Astrocyte (in vitro differentiated cells and primary cell): ENCODE measurements at regions not wholly inside any gene's neighbourhood (a gene's known extent, or its start where the extent isn't known, plus 50 kb on each side); places are given as distances from the start of the nearest gene placed in this dataset.

Source experiments
- DNase-seq: peaks from one replicate; pipeline ENCODE4 v3.0.0-alpha.2; 2010; ENCODE audit warnings: low read depth
- FAIRE-seq: peaks from 2 replicates; lab custom pipeline; 2011; peaks lifted over from hg19 to GRCh38; lab: Jason Lieb, UNC
- H2AFZ ChIP-seq: 2 replicates; pipeline ENCODE4 v1.6.0; 2012; ENCODE audit warnings: low read depth, low read length, inconsistent platforms
- H3K27ac ChIP-seq: 2 replicates; pipeline ENCODE4 v1.5.1; 2011; ENCODE audit warnings: low read depth, low read length, inconsistent platforms
- H3K27me3 ChIP-seq: 2 replicates; pipeline ENCODE4 v1.6.0; 2011; ENCODE audit warnings: low read length, inconsistent platforms; ENCODE audit not compliant: insufficient read depth
- H3K36me3 ChIP-seq: 2 replicates; pipeline ENCODE4 v1.5.1; 2011; ENCODE audit warnings: low read length, inconsistent platforms; ENCODE audit not compliant: insufficient read depth
- H3K4me1 ChIP-seq: 2 replicates; pipeline ENCODE4 v1.5.1; 2011; ENCODE audit warnings: low read length, inconsistent platforms; ENCODE audit not compliant: insufficient read depth
- H3K4me2 ChIP-seq: 2 replicates; pipeline ENCODE4 v1.6.0; 2012; ENCODE audit warnings: low read length, inconsistent platforms
- H3K4me3 ChIP-seq: 2 replicates; pipeline ENCODE4 v1.5.1; 2011; ENCODE audit warnings: low read depth, mild to moderate bottlenecking, low read length, inconsistent platforms; ENCODE audit not compliant: insufficient read depth
- H3K79me2 ChIP-seq: 2 replicates; pipeline ENCODE4 v1.6.0; 2012; ENCODE audit warnings: mild to moderate bottlenecking, low read length, inconsistent platforms; ENCODE audit not compliant: insufficient read depth
- H3K9ac ChIP-seq: 2 replicates; pipeline ENCODE4 v1.6.0; 2012; ENCODE audit warnings: mild to moderate bottlenecking, low read length, inconsistent platforms
- H3K9me3 ChIP-seq: 2 replicates; pipeline ENCODE4 v1.5.1; 2012; ENCODE audit warnings: low read depth, mild to moderate bottlenecking, low read length, inconsistent platforms; ENCODE audit not compliant: insufficient read depth
- H4K20me1 ChIP-seq: 2 replicates; pipeline ENCODE4 v1.6.0; 2012; ENCODE audit warnings: low read length, inconsistent platforms; ENCODE audit not compliant: insufficient read depth
- H3K27ac Mint-ChIP-seq: one replicate; pipeline ENCODE4 v1.8.0; 2021; ENCODE audit warnings: mild to moderate bottlenecking, mixed read lengths; ENCODE audit not compliant: unreplicated experiment
- H3K27me3 Mint-ChIP-seq: one replicate; pipeline ENCODE4 v1.8.0; 2021; ENCODE audit warnings: low read depth, mixed read lengths; ENCODE audit not compliant: unreplicated experiment
- H3K36me3 Mint-ChIP-seq: one replicate; pipeline ENCODE4 v1.8.0; 2021; ENCODE audit warnings: low read depth, mixed read lengths; ENCODE audit not compliant: unreplicated experiment
- H3K4me1 Mint-ChIP-seq: one replicate; pipeline ENCODE4 v1.8.0; 2021; ENCODE audit warnings: low read depth, mixed read lengths; ENCODE audit not compliant: unreplicated experiment
- H3K4me3 Mint-ChIP-seq: one replicate; pipeline ENCODE4 v1.8.0; 2021; ENCODE audit warnings: mild to moderate bottlenecking, moderate library complexity, mixed read lengths; ENCODE audit not compliant: unreplicated experiment
- H3K9me3 Mint-ChIP-seq: one replicate; pipeline ENCODE4 v1.8.0; 2021; ENCODE audit warnings: mild to moderate bottlenecking, mixed read lengths; ENCODE audit not compliant: unreplicated experiment
- EZH2 ChIP-seq: IDR thresholded peaks from 2 replicates; pipeline ENCODE4 v1.6.1; 2012; ENCODE audit warnings: mild to moderate bottlenecking, low read length, inconsistent platforms; ENCODE audit not compliant: insufficient read depth
- TF ChIP-seq, protein P1 (sequence below): IDR thresholded peaks from 2 replicates; pipeline ENCODE4 v1.5.1; 2011; ENCODE audit warnings: low read depth, mild to moderate bottlenecking, inconsistent platforms, low read length, moderate library complexity; ENCODE audit not compliant: insufficient read depth

DNA sequence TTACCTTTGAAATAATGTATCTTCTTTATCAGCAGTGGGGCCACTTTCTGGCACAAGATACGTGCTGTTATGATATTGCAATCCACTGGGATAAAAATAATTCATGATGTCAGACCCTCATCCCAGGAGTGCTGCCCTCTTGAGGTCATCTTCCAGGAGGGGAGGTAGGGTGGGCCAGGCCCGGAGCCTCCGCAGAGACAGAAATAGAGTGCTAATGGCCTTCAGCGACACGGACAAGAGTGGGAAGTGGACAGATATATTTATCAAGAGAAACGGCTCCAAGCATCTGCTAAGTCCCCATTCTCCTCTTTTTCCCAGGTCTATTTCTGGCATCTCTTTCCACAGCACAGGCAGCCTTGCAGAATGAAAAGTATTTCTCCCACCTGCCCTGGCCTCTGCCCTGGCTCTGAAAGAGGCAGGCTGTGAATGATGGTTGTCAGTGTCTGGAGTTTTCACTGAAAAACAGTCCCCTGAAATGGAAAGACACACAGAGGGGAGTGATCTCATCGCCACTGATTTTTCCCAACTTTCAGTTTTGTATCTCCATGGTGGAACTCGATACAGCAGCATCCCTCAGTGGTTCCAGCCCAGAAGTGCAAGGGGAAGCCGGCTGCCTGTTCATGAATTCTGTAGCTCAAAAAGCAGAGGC, 251.7 kb upstream of the MYO3A start:
- Histone ChIP-seq H3K27me3 (no peaks in the 10 kb centered on the region), H4K20me1 (no peaks in the 10 kb centered on the region), H3K9me3 (no peaks in the 10 kb centered on the region), H3K9ac (peak overlapping the region; percentile 62), H3K4me1 (no peaks in the 10 kb centered on the region), H3K36me3 (no peaks in the 10 kb centered on the region), H3K4me3 (peak overlapping the region; percentile 21), H3K27ac (no peak overlapping the region), H3K4me2 (peak overlapping the region; percentile 77), H3K79me2 (no peaks in the 10 kb centered on the region), H2AFZ (peak overlapping the region; percentile 60)
- Mint-ChIP-seq H3K27ac (peak overlapping the region; percentile 2), H3K27me3 (no peaks in the 10 kb centered on the region), H3K36me3 (no peaks in the 10 kb centered on the region), H3K4me1 (peaks cover 11% of the 10 kb centered on the region), H3K4me3 (no peak overlapping the region), H3K9me3 (no peaks in the 10 kb centered on the region)
- TF ChIP-seq, protein P1, sequence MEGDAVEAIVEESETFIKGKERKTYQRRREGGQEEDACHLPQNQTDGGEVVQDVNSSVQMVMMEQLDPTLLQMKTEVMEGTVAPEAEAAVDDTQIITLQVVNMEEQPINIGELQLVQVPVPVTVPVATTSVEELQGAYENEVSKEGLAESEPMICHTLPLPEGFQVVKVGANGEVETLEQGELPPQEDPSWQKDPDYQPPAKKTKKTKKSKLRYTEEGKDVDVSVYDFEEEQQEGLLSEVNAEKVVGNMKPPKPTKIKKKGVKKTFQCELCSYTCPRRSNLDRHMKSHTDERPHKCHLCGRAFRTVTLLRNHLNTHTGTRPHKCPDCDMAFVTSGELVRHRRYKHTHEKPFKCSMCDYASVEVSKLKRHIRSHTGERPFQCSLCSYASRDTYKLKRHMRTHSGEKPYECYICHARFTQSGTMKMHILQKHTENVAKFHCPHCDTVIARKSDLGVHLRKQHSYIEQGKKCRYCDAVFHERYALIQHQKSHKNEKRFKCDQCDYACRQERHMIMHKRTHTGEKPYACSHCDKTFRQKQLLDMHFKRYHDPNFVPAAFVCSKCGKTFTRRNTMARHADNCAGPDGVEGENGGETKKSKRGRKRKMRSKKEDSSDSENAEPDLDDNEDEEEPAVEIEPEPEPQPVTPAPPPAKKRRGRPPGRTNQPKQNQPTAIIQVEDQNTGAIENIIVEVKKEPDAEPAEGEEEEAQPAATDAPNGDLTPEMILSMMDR: peak; percentile 55
- TF ChIP-seq EZH2: no peak
- no peak for FAIRE-seq
- peak; percentile 42 for DNase-seq

DNA sequence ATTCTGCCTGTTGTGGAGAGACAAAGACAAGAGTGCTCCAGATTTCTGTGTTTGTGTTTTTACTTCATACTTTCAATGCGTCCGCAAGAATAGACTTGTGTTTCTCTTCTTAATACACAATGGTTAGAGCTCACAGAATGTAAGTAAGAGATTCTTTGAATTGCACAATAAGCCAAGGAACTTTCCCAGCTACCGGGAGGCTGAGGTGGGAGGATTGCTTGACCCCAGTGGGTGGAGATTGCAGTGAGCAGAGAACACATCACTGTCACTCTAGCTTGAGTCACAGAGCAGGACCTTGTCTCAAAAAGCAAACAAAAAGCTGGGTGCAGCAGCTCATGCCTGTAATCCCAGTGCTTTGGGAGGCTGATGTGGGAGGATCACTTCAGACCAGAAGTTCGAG, 250.7 kb upstream of the MYO3A start:
- H3K4me2 ChIP-seq: no peak overlapping the region
- no peak overlapping the region for H3K9ac ChIP-seq
- H4K20me1 ChIP-seq: no peaks in the 10 kb centered on the region
- no peaks in the 10 kb centered on the region for H3K36me3 ChIP-seq
- no peaks in the 10 kb centered on the region for H3K9me3 ChIP-seq
- FAIRE-seq (no peak), DNase-seq (no peak)
- H3K4me1 ChIP-seq: no peaks in the 10 kb centered on the region
- H3K79me2 ChIP-seq: no peaks in the 10 kb centered on the region
- H3K27me3 ChIP-seq: no peaks in the 10 kb centered on the region
- Mint-ChIP-seq H3K9me3 (no peaks in the 10 kb centered on the region), H3K4me1 (peaks cover 11% of the 10 kb centered on the region), H3K4me3 (no peak overlapping the region), H3K27ac (no peak overlapping the region), H3K36me3 (no peaks in the 10 kb centered on the region), H3K27me3 (no peaks in the 10 kb centered on the region)
- H3K27ac ChIP-seq: no peak overlapping the region
- no peak for TF ChIP-seq EZH2
- TF ChIP-seq, protein P1: no peak
- no peak overlapping the region for H2AFZ ChIP-seq
- no peak overlapping the region for H3K4me3 ChIP-seq

- H3K4me2 ChIP-seq: no peak overlapping the region
- DNase-seq (no peak), FAIRE-seq (no peak)
- Mint-ChIP-seq H3K4me3 (no peak overlapping the region), H3K27ac (no peak overlapping the region), H3K36me3 (no peaks in the 10 kb centered on the region), H3K9me3 (no peaks in the 10 kb centered on the region), H3K4me1 (peaks cover 12% of the 10 kb centered on the region), H3K27me3 (no peaks in the 10 kb centered on the region)
- no peaks in the 10 kb centered on the region for H3K36me3 ChIP-seq
- TF ChIP-seq EZH2: no peak
- TF ChIP-seq, protein P1: no peak
- no peak overlapping the region for H3K27ac ChIP-seq
- H3K4me3 ChIP-seq: no peak overlapping the region
- H3K9ac ChIP-seq: no peak overlapping the region
- H3K4me1 ChIP-seq: no peaks in the 10 kb centered on the region
- H4K20me1 ChIP-seq: no peaks in the 10 kb centered on the region
- H3K27me3 ChIP-seq: no peaks in the 10 kb centered on the region
- H3K79me2 ChIP-seq: no peaks in the 10 kb centered on the region
- H3K9me3 ChIP-seq: no peaks in the 10 kb centered on the region
- no peak overlapping the region for H2AFZ ChIP-seq
Observed at GRCh38 chr10:25687521-25687920, 246.5 kb upstream of the MYO3A start.
